Retinal pigment epithelial cell (primary cell): ENCODE measurements at regions not wholly inside any gene's neighbourhood (a gene's known extent, or its start where the extent isn't known, plus 50 kb on each side); places are given as distances from the start of the nearest gene placed in this dataset.
"Not testable (repeated sequence)": the region's sequence is repeated elsewhere in the genome, so short reads cannot be mapped to it uniquely, and the experiment has no call there.

Experiments
- DNase-seq: peaks from one replicate; pipeline ENCODE4 v3.0.0-alpha.2; 2010; ENCODE audit warnings: low read depth
- H3K4me3 ChIP-seq: 2 replicates; pipeline ENCODE4 v1.5.1; 2011; ENCODE audit warnings: mild to moderate bottlenecking, low read length, control low read depth, moderate library complexity
- TF ChIP-seq, protein P1 (sequence below): conservative IDR thresholded peaks from 2 replicates; pipeline ENCODE4 v1.5.1; 2011; ENCODE audit warnings: low read depth, low read length, control low read depth, inconsistent platforms

DNA sequence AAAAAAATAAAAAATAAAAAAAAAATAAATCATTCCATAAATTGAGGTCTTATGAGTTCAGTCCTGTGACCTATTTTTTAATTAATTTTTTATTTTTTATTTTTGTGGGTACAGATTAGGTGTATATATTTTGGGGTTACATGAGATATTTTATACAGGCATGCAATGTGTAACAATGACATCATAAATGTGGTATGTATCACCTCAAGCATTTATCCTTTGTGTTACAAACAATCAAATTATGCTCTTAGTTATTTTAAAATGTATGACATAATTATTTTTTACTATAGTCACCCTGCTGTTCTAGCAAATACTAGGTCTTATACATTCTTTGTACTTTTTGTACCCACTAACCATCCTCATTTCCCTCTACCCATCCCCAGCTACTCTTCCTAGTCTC lies 537.9 kb downstream of the HINT1 start:
- TF ChIP-seq, protein P1, sequence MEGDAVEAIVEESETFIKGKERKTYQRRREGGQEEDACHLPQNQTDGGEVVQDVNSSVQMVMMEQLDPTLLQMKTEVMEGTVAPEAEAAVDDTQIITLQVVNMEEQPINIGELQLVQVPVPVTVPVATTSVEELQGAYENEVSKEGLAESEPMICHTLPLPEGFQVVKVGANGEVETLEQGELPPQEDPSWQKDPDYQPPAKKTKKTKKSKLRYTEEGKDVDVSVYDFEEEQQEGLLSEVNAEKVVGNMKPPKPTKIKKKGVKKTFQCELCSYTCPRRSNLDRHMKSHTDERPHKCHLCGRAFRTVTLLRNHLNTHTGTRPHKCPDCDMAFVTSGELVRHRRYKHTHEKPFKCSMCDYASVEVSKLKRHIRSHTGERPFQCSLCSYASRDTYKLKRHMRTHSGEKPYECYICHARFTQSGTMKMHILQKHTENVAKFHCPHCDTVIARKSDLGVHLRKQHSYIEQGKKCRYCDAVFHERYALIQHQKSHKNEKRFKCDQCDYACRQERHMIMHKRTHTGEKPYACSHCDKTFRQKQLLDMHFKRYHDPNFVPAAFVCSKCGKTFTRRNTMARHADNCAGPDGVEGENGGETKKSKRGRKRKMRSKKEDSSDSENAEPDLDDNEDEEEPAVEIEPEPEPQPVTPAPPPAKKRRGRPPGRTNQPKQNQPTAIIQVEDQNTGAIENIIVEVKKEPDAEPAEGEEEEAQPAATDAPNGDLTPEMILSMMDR, result no peak
- H3K4me3 ChIP-seq, result no peak overlapping the region
- no peak for DNase-seq

DNA sequence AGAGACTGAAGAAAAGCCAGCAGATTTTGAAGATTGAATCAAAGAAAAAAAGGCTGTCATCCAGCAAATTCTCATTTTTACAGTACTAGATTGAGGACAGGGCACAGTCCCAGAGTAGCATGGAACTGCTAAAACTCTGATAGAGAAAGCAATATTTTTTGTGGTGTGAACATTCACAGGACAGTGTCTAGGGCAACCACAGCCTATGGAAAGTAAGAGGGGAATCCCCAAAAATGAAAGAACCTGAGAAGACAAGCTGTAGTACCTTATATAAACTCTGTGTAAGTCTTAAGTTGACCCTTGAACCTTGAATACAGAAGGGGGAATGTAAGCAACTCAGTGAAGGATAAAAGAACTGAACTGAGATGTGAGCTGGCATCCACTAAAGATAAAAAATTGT lies 540.3 kb downstream of the HINT1 start:
- no peak for DNase-seq
- no peak overlapping the region for H3K4me3 ChIP-seq
- TF ChIP-seq, protein P1, result no peak

GRCh38 chr5:130616161-130616560 lies 548.9 kb downstream of the HINT1 start:
- TF ChIP-seq, protein P1, result no peak
- no peak overlapping the region for H3K4me3 ChIP-seq
- DNase-seq, result no peak

DNA sequence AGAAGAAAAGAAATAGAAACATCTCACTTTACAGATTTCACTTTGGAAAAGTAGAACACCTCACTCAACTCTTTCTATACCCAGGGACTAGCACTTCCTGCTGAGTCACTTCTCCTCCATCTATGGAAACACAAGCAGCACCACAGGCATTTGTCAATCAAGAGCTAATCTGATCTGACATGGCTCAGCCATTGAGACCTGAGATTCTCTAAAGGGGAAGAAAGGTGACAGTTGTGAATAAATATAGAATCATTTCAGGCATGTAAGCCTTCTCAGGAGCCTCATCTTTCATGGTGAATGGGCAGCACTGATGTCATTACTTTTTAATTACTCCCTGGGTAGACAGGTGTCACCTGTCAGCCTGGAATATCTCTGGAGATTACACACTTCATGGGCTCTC lies 559.8 kb downstream of the HINT1 start:
- TF ChIP-seq, protein P1, result no peak
- no peak overlapping the region for H3K4me3 ChIP-seq
- DNase-seq, result peak; percentile 4

- not testable (repeated sequence) for DNase-seq, H3K4me3 ChIP-seq
Measured at GRCh38 chr5:130596647-130597046, 568.4 kb downstream of the HINT1 start.

GRCh38 chr5:130580264-130580663 lies 584.8 kb downstream of the HINT1 start:
- no peak for DNase-seq
- no peak overlapping the region for H3K4me3 ChIP-seq
- TF ChIP-seq, protein P1, result no peak

DNA sequence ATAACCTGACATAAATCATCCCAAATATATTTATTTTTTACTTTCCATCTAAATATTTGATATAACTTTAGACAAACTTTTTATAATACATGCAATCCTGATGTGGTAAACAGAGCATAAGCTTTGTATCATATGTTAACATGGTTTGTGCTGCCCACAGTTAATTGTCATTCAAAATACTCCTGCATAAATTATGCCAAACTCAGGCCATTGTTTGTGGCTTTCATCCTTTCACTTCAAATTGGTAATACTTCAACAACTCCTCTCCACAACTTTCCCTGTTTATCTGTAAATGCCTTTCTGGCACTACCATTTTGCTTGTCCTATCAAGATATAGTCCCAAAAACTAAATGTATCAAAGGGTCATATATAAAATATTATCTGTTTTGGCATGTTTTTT lies 586.7 kb downstream of the HINT1 start:
- no peak for DNase-seq
- TF ChIP-seq, protein P1, result no peak

DNA sequence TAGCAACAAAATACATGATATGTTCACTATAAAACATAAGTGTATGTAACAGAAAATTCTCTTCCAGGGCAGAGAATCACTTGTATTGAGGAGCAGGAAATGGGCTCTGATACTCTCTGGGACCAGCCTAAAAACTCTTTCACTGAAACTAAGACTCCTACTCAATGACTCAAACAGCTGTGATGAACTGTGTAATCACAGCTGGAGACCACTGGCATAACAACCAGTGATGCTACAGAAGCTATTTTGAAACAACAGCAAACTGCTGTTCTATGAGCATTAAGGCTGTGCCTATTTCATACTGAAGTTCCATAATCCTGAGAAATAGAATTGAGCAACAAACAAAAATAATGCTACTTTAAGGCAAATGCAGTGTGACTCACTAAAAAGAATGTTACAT lies 594.0 kb downstream of the HINT1 start:
- no peak overlapping the region for H3K4me3 ChIP-seq
- no peak for DNase-seq
- TF ChIP-seq, protein P1, result no peak

More for the DNA sequence above, 586.7 kb downstream of the HINT1 start:
- H3K4me3 ChIP-seq, result no peak overlapping the region
